HEK293 (cell line): ENCODE measurements at regions not wholly inside any gene's neighbourhood (a gene's known extent, or its start where the extent isn't known, plus 50 kb on each side); places are given as distances from the start of the nearest gene placed in this dataset.

Source experiments
- CTCF ChIA-PET: fragments of 350-600 bp; formaldehyde crosslinking; extraction: SDS; loops from one replicate; lab custom pipeline; 2021; ENCODE audit warnings: antibody characterized with exemption; lab: Yijun Ruan, JAX
- POLR2A ChIA-PET: fragments of 300-600 bp; formaldehyde crosslinking; extraction: SDS; loops from one replicate; lab custom pipeline; 2020; ENCODE audit warnings: antibody characterized with exemption, inconsistent platforms; lab: Yijun Ruan, JAX
- H3K27ac ChIP-seq: fragments of 200-500 bp; sonication (Bioruptor generic); 2 replicates; pipeline ENCODE4 v1.5.1; 2014; ENCODE audit warnings: low read depth, low read length, control low read depth, inconsistent platforms; ENCODE audit errors: extremely low read depth
- H3K36me3 ChIP-seq, 2 experiments: fragments of 200-500 bp in 1 of 2; sonication (Bioruptor generic) in 1 of 2; 1 replicate in 1 of 2; 2 replicates in 1 of 2; pipeline ENCODE4 v1.5.1; 2014 to 2017; ENCODE audit warnings: inconsistent platforms in 2 of 2, low read length in 2 of 2; ENCODE audit not compliant: control insufficient read depth in 2 of 2, insufficient read depth in 1 of 2
- H3K4me1 ChIP-seq: fragments of 200-500 bp; sonication (Bioruptor generic); 2 replicates; pipeline ENCODE4 v1.5.1; 2014; ENCODE audit warnings: mild to moderate bottlenecking, low read length, inconsistent platforms; ENCODE audit not compliant: control insufficient read depth, insufficient read depth
- H3K4me3 ChIP-seq: 2 replicates; pipeline ENCODE4 v1.5.1; 2011; ENCODE audit warnings: low read depth, mild to moderate bottlenecking, control low read depth, low read length, moderate library complexity
- H3K9me3 ChIP-seq: fragments of 200-500 bp; sonication (Bioruptor generic); 2 replicates; pipeline ENCODE4 v1.5.1; 2014; ENCODE audit warnings: low read depth, low read length, inconsistent platforms; ENCODE audit not compliant: control insufficient read depth, insufficient read depth
- BCL11A ChIP-seq: fragments of 450-650 bp; formaldehyde crosslinking; IDR thresholded peaks from 2 replicates; pipeline ENCODE4 v1.5.1; 2016; ENCODE audit warnings: low read depth, missing biosample characterization, missing genetic modification characterization
- MZF1 ChIP-seq: fragments of 450-650 bp; formaldehyde crosslinking; IDR thresholded peaks from 2 replicates; pipeline ENCODE4 v1.5.1; 2017; ENCODE audit warnings: missing biosample characterization, missing genetic modification characterization, borderline replicate concordance
- OVOL3 ChIP-seq: fragments of 450-650 bp; formaldehyde crosslinking; IDR thresholded peaks from 2 replicates; pipeline ENCODE4 v1.5.1; 2016; ENCODE audit warnings: missing biosample characterization, missing genetic modification characterization
- REPIN1 ChIP-seq: fragments of 450-650 bp; formaldehyde crosslinking; IDR thresholded peaks from 2 replicates; pipeline ENCODE4 v1.5.1; 2017; ENCODE audit warnings: missing biosample characterization, missing genetic modification characterization, low read depth
- TCF7L2 ChIP-seq: IDR thresholded peaks from 2 replicates; pipeline ENCODE4 v1.6.1; 2011; ENCODE audit warnings: low read depth, mild to moderate bottlenecking, inconsistent platforms, low read length, moderate library complexity, borderline replicate concordance
- ZBTB49 ChIP-seq: fragments of 450-650 bp; formaldehyde crosslinking; IDR thresholded peaks from 2 replicates; pipeline ENCODE4 v1.5.1; 2016; ENCODE audit warnings: missing biosample characterization, missing genetic modification characterization, low read depth
- ZBTB6 ChIP-seq: fragments of 450-650 bp; formaldehyde crosslinking; IDR thresholded peaks from 2 replicates; pipeline ENCODE4 v1.5.1; 2017; ENCODE audit warnings: missing biosample characterization, missing genetic modification characterization
- ZFP41 ChIP-seq: fragments of 450-650 bp; formaldehyde crosslinking; IDR thresholded peaks from 2 replicates; pipeline ENCODE4 v1.5.1; 2016; ENCODE audit warnings: missing biosample characterization, missing genetic modification characterization, borderline replicate concordance
- ZNF112 ChIP-seq: fragments of 450-650 bp; formaldehyde crosslinking; IDR thresholded peaks from 2 replicates; pipeline ENCODE4 v1.5.0; 2017; ENCODE audit warnings: missing biosample characterization, missing genetic modification characterization
- ZNF121 ChIP-seq: fragments of 450-650 bp; formaldehyde crosslinking; IDR thresholded peaks from 2 replicates; pipeline ENCODE4 v1.5.1; 2016; ENCODE audit warnings: missing biosample characterization, missing genetic modification characterization
- ZNF280D ChIP-seq: fragments of 450-650 bp; formaldehyde crosslinking; IDR thresholded peaks from 2 replicates; pipeline ENCODE4 v1.5.1; 2016; ENCODE audit warnings: missing biosample characterization, missing genetic modification characterization
- ZNF350 ChIP-seq: fragments of 450-650 bp; formaldehyde crosslinking; IDR thresholded peaks from 2 replicates; pipeline ENCODE4 v1.5.0; 2017; ENCODE audit warnings: missing biosample characterization, mild to moderate bottlenecking, missing genetic modification characterization
- ZNF473 ChIP-seq: fragments of 450-650 bp; formaldehyde crosslinking; IDR thresholded peaks from 2 replicates; pipeline ENCODE4 v1.5.1; 2017; ENCODE audit warnings: missing biosample characterization, missing genetic modification characterization
- ZNF501 ChIP-seq: fragments of 450-650 bp; formaldehyde crosslinking; IDR thresholded peaks from 2 replicates; pipeline ENCODE4 v1.5.1; 2016; ENCODE audit warnings: missing biosample characterization, missing genetic modification characterization
- ZNF513 ChIP-seq: fragments of 450-650 bp; IDR thresholded peaks from 2 replicates; pipeline ENCODE4 v1.5.1; 2018; ENCODE audit warnings: missing biosample characterization, missing genetic modification characterization
- ZNF514 ChIP-seq: fragments of 450-650 bp; formaldehyde crosslinking; IDR thresholded peaks from 2 replicates; pipeline ENCODE4 v1.5.1; 2016; ENCODE audit warnings: missing biosample characterization, missing genetic modification characterization
- ZNF654 ChIP-seq: fragments of 450-650 bp; formaldehyde crosslinking; IDR thresholded peaks from 2 replicates; pipeline ENCODE4 v1.5.1; 2016; ENCODE audit warnings: low read depth, missing biosample characterization, missing genetic modification characterization
- ZNF670 ChIP-seq: fragments of 450-650 bp; formaldehyde crosslinking; IDR thresholded peaks from 2 replicates; pipeline ENCODE4 v1.5.1; 2016; ENCODE audit warnings: missing biosample characterization, missing genetic modification characterization, low read depth
- ZNF830 ChIP-seq: fragments of 450-650 bp; IDR thresholded peaks from 2 replicates; pipeline ENCODE4 v1.5.0; 2018; ENCODE audit warnings: missing biosample characterization, missing genetic modification characterization, low read depth, mild to moderate bottlenecking, moderate library complexity
- ZNF843 ChIP-seq: fragments of 450-650 bp; formaldehyde crosslinking; IDR thresholded peaks from 2 replicates; pipeline ENCODE4 v1.5.1; 2016; ENCODE audit warnings: missing biosample characterization, missing genetic modification characterization
- ZSCAN4 ChIP-seq: fragments of 450-650 bp; formaldehyde crosslinking; IDR thresholded peaks from 2 replicates; pipeline ENCODE4 v1.5.1; 2017; ENCODE audit warnings: missing biosample characterization, missing genetic modification characterization

GRCh38 chr1:162994921-162995320 is 74.2 kb upstream of the RGS4 start:
- Histone ChIP-seq H3K36me3 (no peaks in the 10 kb centered on the region), H3K27ac (no peak overlapping the region), H3K4me3 (no peak overlapping the region), H3K4me1 (no peaks in the 10 kb centered on the region), H3K9me3 (no peaks in the 10 kb centered on the region)
- ChIA-PET POLR2A (no interaction called here), CTCF (no interaction called here)
- TF ChIP-seq ZNF473 (tag by site-specific recombination) = no peak
- no peak for TF ChIP-seq ZNF670
- TF ChIP-seq OVOL3 (tag by site-specific recombination) = no peak
- no peak for TF ChIP-seq REPIN1 (tag by site-specific recombination)
- no peak for TF ChIP-seq ZNF350
- no peak for TF ChIP-seq ZNF830 (tag by site-specific recombination)

- no peaks in the 10 kb centered on the region for H3K4me1 ChIP-seq
- H3K4me3 ChIP-seq = no peak overlapping the region
- no peaks in the 10 kb centered on the region for H3K36me3 ChIP-seq
- no peaks in the 10 kb centered on the region for H3K9me3 ChIP-seq
- TF ChIP-seq ZSCAN4 (no peak), ZBTB6 (tag by site-specific recombination) (no peak), ZNF112 (tag by site-specific recombination) (no peak), ZNF280D (tag by site-specific recombination) (no peak), MZF1 (tag by site-specific recombination) (no peak), ZNF654 (tag by site-specific recombination) (no peak), TCF7L2 (no peak), ZNF501 (tag by site-specific recombination) (no peak), BCL11A (tag by site-specific recombination) (no peak)
- TF ChIP-seq, all 188 proteins: peak for 0
- H3K27ac ChIP-seq = no peak overlapping the region
- POLR2A ChIA-PET = no interaction called here
- CTCF ChIA-PET = interaction anchor here (0.9 kb wide), 1 partner anchor 75 kb away, joined by 3 read pairs; the partner anchor contains the start of gene RGS4
These were observed 75.3 kb upstream of the RGS4 start for GRCh38 chr1:162993846-162994245.

- Histone ChIP-seq H3K9me3 (no peaks in the 10 kb centered on the region), H3K36me3 (no peaks in the 10 kb centered on the region), H3K4me1 (no peaks in the 10 kb centered on the region), H3K4me3 (no peak overlapping the region), H3K27ac (no peak overlapping the region)
- ChIA-PET CTCF (interaction anchor here (0.6 kb wide), 1 partner anchor 321 kb away, joined by 3 read pairs; no protein-coding TSS in a partner anchor), POLR2A (no interaction called here)
- TF ChIP-seq ZNF514 (tag by site-specific recombination) (no peak), ZNF121 (tag by site-specific recombination) (no peak), ZNF843 (tag by site-specific recombination) (no peak), ZBTB49 (tag by site-specific recombination) (no peak), ZNF513 (no peak), ZFP41 (tag by site-specific recombination) (no peak)
These were observed 76.2 kb upstream of the RGS4 start for GRCh38 chr1:162992945-162993344.
